A673 (cell line): ENCODE measurements at regions not wholly inside any gene's neighbourhood (a gene's known extent, or its start where the extent isn't known, plus 50 kb on each side); places are given as distances from the start of the nearest gene placed in this dataset.

Experiments
- EZH2 ChIP-seq: fragments of 200-600 bp; sonication (generic); IDR thresholded peaks from 2 replicates; pipeline ENCODE4 v1.6.1; 2017; ENCODE audit warnings: borderline replicate concordance, low read depth, mild to moderate bottlenecking, mixed read lengths, antibody characterized with exemption, low read length; ENCODE audit not compliant: poor library complexity, severe bottlenecking
- TF ChIP-seq, protein P1 (sequence below): fragments of 300-800, 200-600 bp; sonication (generic); conservative IDR thresholded peaks from 2 replicates; pipeline ENCODE4 v1.5.1; 2017; ENCODE audit warnings: low read depth, mild to moderate bottlenecking, antibody characterized with exemption, low read length, moderate library complexity, mixed read lengths

GRCh38 chr2:866887-867286 lies 83.8 kb upstream of the SNTG2 start:
- TF ChIP-seq, protein P1, sequence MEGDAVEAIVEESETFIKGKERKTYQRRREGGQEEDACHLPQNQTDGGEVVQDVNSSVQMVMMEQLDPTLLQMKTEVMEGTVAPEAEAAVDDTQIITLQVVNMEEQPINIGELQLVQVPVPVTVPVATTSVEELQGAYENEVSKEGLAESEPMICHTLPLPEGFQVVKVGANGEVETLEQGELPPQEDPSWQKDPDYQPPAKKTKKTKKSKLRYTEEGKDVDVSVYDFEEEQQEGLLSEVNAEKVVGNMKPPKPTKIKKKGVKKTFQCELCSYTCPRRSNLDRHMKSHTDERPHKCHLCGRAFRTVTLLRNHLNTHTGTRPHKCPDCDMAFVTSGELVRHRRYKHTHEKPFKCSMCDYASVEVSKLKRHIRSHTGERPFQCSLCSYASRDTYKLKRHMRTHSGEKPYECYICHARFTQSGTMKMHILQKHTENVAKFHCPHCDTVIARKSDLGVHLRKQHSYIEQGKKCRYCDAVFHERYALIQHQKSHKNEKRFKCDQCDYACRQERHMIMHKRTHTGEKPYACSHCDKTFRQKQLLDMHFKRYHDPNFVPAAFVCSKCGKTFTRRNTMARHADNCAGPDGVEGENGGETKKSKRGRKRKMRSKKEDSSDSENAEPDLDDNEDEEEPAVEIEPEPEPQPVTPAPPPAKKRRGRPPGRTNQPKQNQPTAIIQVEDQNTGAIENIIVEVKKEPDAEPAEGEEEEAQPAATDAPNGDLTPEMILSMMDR, result no peak
- no peak for TF ChIP-seq EZH2
